Activated B cell treated with CpG ODN at 0.5 μM for 24 hours (primary cell): ENCODE measurements at regions not wholly inside any gene's neighbourhood (a gene's known extent, or its start where the extent isn't known, plus 50 kb on each side); places are given as distances from the start of the nearest gene placed in this dataset.

Source experiments
- ATAC-seq: fragments of 200-7000 bp; cut with Tn5 transposase; one replicate; pipeline ENCODE4 v1.10.0; 2021; ENCODE audit warnings: low read depth, mild to moderate bottlenecking, moderate library complexity
- CTCF ChIA-PET: fragments of 350-600 bp; sonication (Branson Sonifier 250); formaldehyde crosslinking; loops from one replicate; lab custom pipeline; 2021; ENCODE audit warnings: antibody characterized with exemption; lab: Charles Lee
- POLR2A ChIA-PET: fragments of 350-600 bp; sonication (Branson Sonifier 250); formaldehyde crosslinking; loops from one replicate; lab custom pipeline; 2021; ENCODE audit warnings: antibody characterized with exemption; lab: Charles Lee
- DNase-seq: peaks from one replicate; pipeline ENCODE4 v3.0.0; 2022
- H3K27ac Mint-ChIP-seq: one replicate; pipeline ENCODE4 v1.8.0; 2020; ENCODE audit warnings: mixed read lengths
- H3K27me3 Mint-ChIP-seq: one replicate; pipeline ENCODE4 v1.8.0; 2021; ENCODE audit warnings: mixed read lengths
- H3K36me3 Mint-ChIP-seq: one replicate; pipeline ENCODE4 v1.8.0; 2021; ENCODE audit warnings: low read depth, mixed read lengths
- H3K4me1 Mint-ChIP-seq: one replicate; pipeline ENCODE4 v1.8.0; 2021; ENCODE audit warnings: mixed read lengths
- H3K4me3 Mint-ChIP-seq: one replicate; pipeline ENCODE4 v1.8.0; 2020; ENCODE audit warnings: mild to moderate bottlenecking, mixed read lengths
- H3K9me3 Mint-ChIP-seq: one replicate; pipeline ENCODE4 v1.8.0; 2020; ENCODE audit warnings: mixed read lengths
- CTCF ChIP-seq: fragments of 200-600 bp; IDR thresholded peaks from one replicate; pipeline ENCODE4 v1.8.0; 2022; ENCODE audit warnings: antibody characterized with exemption, mild to moderate bottlenecking
- intact Hi-C: fragments of 100-400 bp; cut with micrococcal nuclease; formaldehyde crosslinking; loops from one replicate; pipeline ENCODE4 v1.15.1; 2024

GRCh38 chr15:96038650-96039049, 291.9 kb upstream of the NR2F2 start:
- CTCF ChIA-PET: no interaction called here
- intact Hi-C loops: no loop called here
- POLR2A ChIA-PET: no interaction called here
- Mint-ChIP-seq H3K9me3 (peaks cover 1% of the 10 kb centered on the region), H3K4me1 (peaks cover 4% of the 10 kb centered on the region), H3K27me3 (peaks cover 1% of the 10 kb centered on the region), H3K36me3 (no peaks in the 10 kb centered on the region), H3K27ac (no peak overlapping the region), H3K4me3 (no peak overlapping the region)
- ATAC-seq: no peak
- DNase-seq: no peak
- no peak for TF ChIP-seq CTCF

GRCh38 chr15:96041982-96042733, 288.3 kb upstream of the NR2F2 start:
- Mint-ChIP-seq H3K4me3 (no peak overlapping the region), H3K9me3 (peaks cover 5% of the 10 kb centered on the region), H3K4me1 (peaks cover 4% of the 10 kb centered on the region), H3K27me3 (peaks cover 1% of the 10 kb centered on the region), H3K36me3 (no peaks in the 10 kb centered on the region), H3K27ac (no peak overlapping the region)
- intact Hi-C loops: no loop called here
- TF ChIP-seq CTCF: no peak
- DNase-seq (no peak), ATAC-seq (no peak)
- CTCF ChIA-PET: no interaction called here
- POLR2A ChIA-PET: no interaction called here

- peaks cover 1% of the 10 kb centered on the region for H3K27me3 Mint-ChIP-seq
- ChIA-PET POLR2A (no interaction called here), CTCF (no interaction called here)
- H3K4me3 Mint-ChIP-seq: no peak overlapping the region
- intact Hi-C loops: no loop called here
- ATAC-seq (peak; percentile 37), DNase-seq (no peak)
- H3K36me3 Mint-ChIP-seq: no peaks in the 10 kb centered on the region
- H3K27ac Mint-ChIP-seq: no peak overlapping the region
- H3K4me1 Mint-ChIP-seq: peaks cover 4% of the 10 kb centered on the region
- H3K9me3 Mint-ChIP-seq: peaks cover 5% of the 10 kb centered on the region
- no peak for TF ChIP-seq CTCF
These were observed 287.7 kb upstream of the NR2F2 start for GRCh38 chr15:96042734-96043224.

GRCh38 chr15:96043591-96044171, 286.8 kb upstream of the NR2F2 start:
- H3K27me3 Mint-ChIP-seq: peaks cover 1% of the 10 kb centered on the region
- no peak for ATAC-seq
- H3K4me1 Mint-ChIP-seq: peaks cover 4% of the 10 kb centered on the region
- no peak for TF ChIP-seq CTCF
- no peak overlapping the region for H3K4me3 Mint-ChIP-seq
- CTCF ChIA-PET: no interaction called here
- intact Hi-C loops: no loop called here
- peaks cover 5% of the 10 kb centered on the region for H3K9me3 Mint-ChIP-seq
- DNase-seq: no peak
- POLR2A ChIA-PET: interaction anchor here (0.6 kb wide), 1 partner anchor 105 kb away, joined by 3 read pairs; no protein-coding TSS in a partner anchor
- no peaks in the 10 kb centered on the region for H3K36me3 Mint-ChIP-seq
- no peak overlapping the region for H3K27ac Mint-ChIP-seq

- no peak for DNase-seq
- peaks cover 5% of the 10 kb centered on the region for H3K9me3 Mint-ChIP-seq
- no peak overlapping the region for H3K27ac Mint-ChIP-seq
- ChIA-PET CTCF (no interaction called here), POLR2A (no interaction called here)
- H3K27me3 Mint-ChIP-seq: no peaks in the 10 kb centered on the region
- TF ChIP-seq CTCF: no peak
- no peak for ATAC-seq
- intact Hi-C loops: no loop called here
- H3K36me3 Mint-ChIP-seq: no peaks in the 10 kb centered on the region
- no peak overlapping the region for H3K4me3 Mint-ChIP-seq
- peaks cover 4% of the 10 kb centered on the region for H3K4me1 Mint-ChIP-seq
These were observed 283.8 kb upstream of the NR2F2 start for GRCh38 chr15:96046620-96047240.
